Activated CD4-positive, alpha-beta T cell treated with anti-CD3 and anti-CD28 coated beads, Interleukin-2, amount 10 ng/mL, durations not matched to agents 24 days and 14 days (primary cell): ENCODE measurements at regions not wholly inside any gene's neighbourhood (a gene's known extent, or its start where the extent isn't known, plus 50 kb on each side); places are given as distances from the start of the nearest gene placed in this dataset.
"Not testable (repeated sequence)": the region's sequence is repeated elsewhere in the genome, so short reads cannot be mapped to it uniquely, and the experiment has no call there.

Experiments used
- DNase-seq: peaks from one replicate; pipeline ENCODE4 v3.0.0; 2022
- H3K27ac Mint-ChIP-seq: one replicate; pipeline ENCODE4 v1.8.0; 2022; ENCODE audit warnings: mild to moderate bottlenecking, mixed read lengths
- H3K27me3 Mint-ChIP-seq: one replicate; pipeline ENCODE4 v1.8.0; 2022; ENCODE audit warnings: mixed read lengths
- H3K36me3 Mint-ChIP-seq: one replicate; pipeline ENCODE4 v1.8.0; 2022; ENCODE audit warnings: low read depth, mild to moderate bottlenecking, mixed read lengths
- H3K4me1 Mint-ChIP-seq: one replicate; pipeline ENCODE4 v1.8.0; 2021; ENCODE audit warnings: mixed read lengths
- H3K4me3 Mint-ChIP-seq: one replicate; pipeline ENCODE4 v1.8.0; 2022; ENCODE audit warnings: mild to moderate bottlenecking, moderate library complexity, mixed read lengths
- H3K9me3 Mint-ChIP-seq: one replicate; pipeline ENCODE4 v1.8.0; 2021; ENCODE audit warnings: mixed read lengths
- intact Hi-C: fragments of 100-400 bp; cut with micrococcal nuclease; formaldehyde crosslinking; loops from one replicate; pipeline ENCODE4 v1.15.1; 2023

GRCh38 chr14:56049536-56049935 is 68.7 kb upstream of the PELI2 start:
- Mint-ChIP-seq H3K4me3 (no peak overlapping the region), H3K27ac (no peak overlapping the region), H3K27me3 (peaks cover 21% of the 10 kb centered on the region), H3K9me3 (no peaks in the 10 kb centered on the region), H3K36me3 (no peaks in the 10 kb centered on the region), H3K4me1 (no peaks in the 10 kb centered on the region)
- intact Hi-C loops = no loop called here
- DNase-seq = no peak

- no peak overlapping the region for H3K4me3 Mint-ChIP-seq
- no peak for DNase-seq
- no peaks in the 10 kb centered on the region for H3K4me1 Mint-ChIP-seq
- peaks cover 29% of the 10 kb centered on the region for H3K27me3 Mint-ChIP-seq
- intact Hi-C loops = no loop called here
- no peaks in the 10 kb centered on the region for H3K9me3 Mint-ChIP-seq
- no peaks in the 10 kb centered on the region for H3K36me3 Mint-ChIP-seq
- H3K27ac Mint-ChIP-seq = no peak overlapping the region
Measured at GRCh38 chr14:56055511-56055910, 62.7 kb upstream of the PELI2 start.

- Mint-ChIP-seq H3K36me3 (no peaks in the 10 kb centered on the region), H3K9me3 (no peaks in the 10 kb centered on the region), H3K27ac (no peak overlapping the region), H3K4me3 (no peak overlapping the region), H3K27me3 (peaks cover 32% of the 10 kb centered on the region), H3K4me1 (no peaks in the 10 kb centered on the region)
- DNase-seq = no peak
- intact Hi-C loops = no loop called here
Measured at GRCh38 chr14:56056031-56056430, 62.2 kb upstream of the PELI2 start.

- DNase-seq = no peak
- intact Hi-C loops = no loop called here
- no peak overlapping the region for H3K27ac Mint-ChIP-seq
- no peaks in the 10 kb centered on the region for H3K4me1 Mint-ChIP-seq
- H3K9me3 Mint-ChIP-seq = no peaks in the 10 kb centered on the region
- no peaks in the 10 kb centered on the region for H3K36me3 Mint-ChIP-seq
- no peak overlapping the region for H3K4me3 Mint-ChIP-seq
- H3K27me3 Mint-ChIP-seq = peaks cover 25% of the 10 kb centered on the region
Measured at GRCh38 chr14:56057071-56057741, 61.0 kb upstream of the PELI2 start.

GRCh38 chr14:56057767-56058166 is 60.4 kb upstream of the PELI2 start:
- intact Hi-C loops = no loop called here
- no peak overlapping the region for H3K27ac Mint-ChIP-seq
- H3K27me3 Mint-ChIP-seq = peaks cover 21% of the 10 kb centered on the region
- H3K4me1 Mint-ChIP-seq = no peaks in the 10 kb centered on the region
- no peaks in the 10 kb centered on the region for H3K36me3 Mint-ChIP-seq
- H3K9me3 Mint-ChIP-seq = no peaks in the 10 kb centered on the region
- no peak overlapping the region for H3K4me3 Mint-ChIP-seq
- DNase-seq = no peak

- H3K4me3 Mint-ChIP-seq = no peak overlapping the region
- intact Hi-C loops = no loop called here
Measured at GRCh38 chr14:56059054-56059453, 59.2 kb upstream of the PELI2 start.

GRCh38 chr14:56061051-56061450 is 57.2 kb upstream of the PELI2 start:
- no peak for DNase-seq
- Mint-ChIP-seq H3K27ac (no peak overlapping the region), H3K27me3 (peaks cover 15% of the 10 kb centered on the region), H3K4me1 (peaks cover 2% of the 10 kb centered on the region), H3K9me3 (no peaks in the 10 kb centered on the region), H3K36me3 (no peaks in the 10 kb centered on the region), H3K4me3 (no peak overlapping the region)
- intact Hi-C loops = no loop called here

More at GRCh38 chr14:56059054-56059453, 59.2 kb upstream of the PELI2 start:
- no peaks in the 10 kb centered on the region for H3K9me3 Mint-ChIP-seq
- H3K36me3 Mint-ChIP-seq = no peaks in the 10 kb centered on the region
- H3K4me1 Mint-ChIP-seq = no peaks in the 10 kb centered on the region
- H3K27me3 Mint-ChIP-seq = peaks cover 14% of the 10 kb centered on the region
- DNase-seq = no peak
- no peak overlapping the region for H3K27ac Mint-ChIP-seq

GRCh38 chr14:56063131-56063530 is 55.1 kb upstream of the PELI2 start:
- peaks cover 18% of the 10 kb centered on the region for H3K27me3 Mint-ChIP-seq
- H3K4me3 Mint-ChIP-seq = no peak overlapping the region
- H3K36me3 Mint-ChIP-seq = no peaks in the 10 kb centered on the region
- intact Hi-C loops = no loop called here
- H3K27ac Mint-ChIP-seq = no peak overlapping the region
- peaks cover 2% of the 10 kb centered on the region for H3K4me1 Mint-ChIP-seq
- no peaks in the 10 kb centered on the region for H3K9me3 Mint-ChIP-seq
- no peak for DNase-seq

GRCh38 chr14:56064513-56064912 is 53.7 kb upstream of the PELI2 start:
- Mint-ChIP-seq H3K4me3 (no peak overlapping the region), H3K9me3 (no peaks in the 10 kb centered on the region), H3K36me3 (no peaks in the 10 kb centered on the region), H3K27ac (no peak overlapping the region), H3K27me3 (peaks cover 14% of the 10 kb centered on the region), H3K4me1 (peaks cover 2% of the 10 kb centered on the region)
- intact Hi-C loops = no loop called here
- DNase-seq = no peak

- H3K9me3 Mint-ChIP-seq, DNase-seq, H3K36me3 Mint-ChIP-seq, H3K4me1 Mint-ChIP-seq, H3K4me3 Mint-ChIP-seq, H3K27ac Mint-ChIP-seq, intact Hi-C loops: not testable (repeated sequence)
- peaks cover 11% of the 10 kb centered on the region for H3K27me3 Mint-ChIP-seq
Measured at GRCh38 chr14:56065199-56065598, 53.0 kb upstream of the PELI2 start.

- Mint-ChIP-seq H3K9me3 (no peaks in the 10 kb centered on the region), H3K4me3 (no peak overlapping the region), H3K27me3 (peaks cover 10% of the 10 kb centered on the region), H3K36me3 (no peaks in the 10 kb centered on the region), H3K27ac (no peak overlapping the region), H3K4me1 (peaks cover 2% of the 10 kb centered on the region)
- intact Hi-C loops = no loop called here
- no peak for DNase-seq
Measured at GRCh38 chr14:56065621-56066290, 52.5 kb upstream of the PELI2 start.
